VCaP (cell line): ENCODE measurements at regions not wholly inside any gene's neighbourhood (a gene's known extent, or its start where the extent isn't known, plus 50 kb on each side); places are given as distances from the start of the nearest gene placed in this dataset.

Source experiments
- H3K27ac ChIP-seq: fragments of 450-650 bp; 2 replicates; pipeline ENCODE4 v1.5.1; 2017
- CTCF ChIP-seq: fragments of 450-650 bp; conservative IDR thresholded peaks from 2 replicates; pipeline ENCODE4 v1.5.1; 2017; ENCODE audit warnings: mild to moderate bottlenecking, moderate library complexity

- H3K27ac ChIP-seq = no peak overlapping the region
- no peak for TF ChIP-seq CTCF
These were observed 165.5 kb upstream of the DIO3 start for GRCh38 chr14:101395779-101396178.

- no peak for TF ChIP-seq CTCF
- no peak overlapping the region for H3K27ac ChIP-seq
These were observed 164.1 kb upstream of the DIO3 start for GRCh38 chr14:101397206-101397605.

- H3K27ac ChIP-seq = no peak overlapping the region
- TF ChIP-seq CTCF = no peak
These were observed 163.3 kb upstream of the DIO3 start for GRCh38 chr14:101398011-101398410.

GRCh38 chr14:101399737-101400517 is 161.4 kb upstream of the DIO3 start:
- no peak for TF ChIP-seq CTCF
- no peak overlapping the region for H3K27ac ChIP-seq

- no peak for TF ChIP-seq CTCF
These were observed 160.5 kb upstream of the DIO3 start for GRCh38 chr14:101400830-101401229.

GRCh38 chr14:101402936-101403660 is 158.2 kb upstream of the DIO3 start:
- no peak overlapping the region for H3K27ac ChIP-seq
- no peak for TF ChIP-seq CTCF

More at GRCh38 chr14:101400830-101401229, 160.5 kb upstream of the DIO3 start:
- H3K27ac ChIP-seq = no peak overlapping the region

GRCh38 chr14:101404426-101405170 is 156.7 kb upstream of the DIO3 start:
- no peak for TF ChIP-seq CTCF
- H3K27ac ChIP-seq = no peak overlapping the region
